WTC11 (cell line): ENCODE measurements at regions not wholly inside any gene's neighbourhood (a gene's known extent, or its start where the extent isn't known, plus 50 kb on each side); places are given as distances from the start of the nearest gene placed in this dataset.

Source experiments
- ATAC-seq: fragments of 200-7000 bp; cut with Tn5 transposase; 2 replicates; pipeline ENCODE4 v1.10.0; 2021; ENCODE audit warnings: mild to moderate bottlenecking, moderate library complexity
- CTCF ChIA-PET: fragments of 300-600 bp; sonication (Branson Sonifier 250); formaldehyde crosslinking; loops from one replicate; lab custom pipeline; 2021; ENCODE audit warnings: antibody characterized with exemption; lab: Charles Lee
- POLR2A ChIA-PET: fragments of 350-600 bp; sonication (Branson Sonifier 250); formaldehyde crosslinking; loops from one replicate; lab custom pipeline; 2021; ENCODE audit warnings: antibody characterized with exemption; lab: Charles Lee
- DNase-seq: peaks from one replicate; pipeline ENCODE4 v3.0.0; 2021; ENCODE audit warnings: low spot score
- H3K27ac Mint-ChIP-seq: 2 replicates; pipeline ENCODE4 v1.8.0; 2021; ENCODE audit warnings: mixed read lengths
- H3K27me3 Mint-ChIP-seq: 2 replicates; pipeline ENCODE4 v1.8.0; 2021; ENCODE audit warnings: low read depth, mild to moderate bottlenecking, moderate library complexity, mixed read lengths
- H3K36me3 Mint-ChIP-seq: 2 replicates; pipeline ENCODE4 v1.8.0; 2021; ENCODE audit warnings: mixed read lengths
- H3K4me1 Mint-ChIP-seq: 2 replicates; pipeline ENCODE4 v1.8.0; 2022; ENCODE audit warnings: mixed read lengths
- H3K4me3 Mint-ChIP-seq: 2 replicates; pipeline ENCODE4 v1.8.0; 2021; ENCODE audit warnings: mild to moderate bottlenecking, moderate library complexity, mixed read lengths
- H3K9me3 Mint-ChIP-seq: 2 replicates; pipeline ENCODE4 v1.8.0; 2021; ENCODE audit warnings: mixed read lengths
- AFF4 ChIP-seq: sonication (generic); formaldehyde crosslinking; IDR thresholded peaks from 2 replicates; pipeline ENCODE4 v1.8.1; 2023; ENCODE audit warnings: mild to moderate bottlenecking, missing genetic modification reagents, borderline replicate concordance
- FOXJ3 ChIP-seq: sonication (generic); formaldehyde crosslinking; IDR thresholded peaks from 2 replicates; pipeline ENCODE4 v1.9.0; 2021; ENCODE audit warnings: missing genetic modification reagents, mild to moderate bottlenecking, borderline replicate concordance
- GTF2I ChIP-seq: fragments of 250-450 bp; sonication (Bioruptor Pico); conservative IDR thresholded peaks from 2 replicates; pipeline ENCODE4 v1.4.0; 2021; ENCODE audit warnings: mild to moderate bottlenecking
- NR2C2 ChIP-seq: sonication (generic); formaldehyde crosslinking; IDR thresholded peaks from 2 replicates; pipeline ENCODE4 v1.8.0; 2022; ENCODE audit warnings: mild to moderate bottlenecking, missing genetic modification reagents
- NR3C1 ChIP-seq: sonication (generic); formaldehyde crosslinking; conservative IDR thresholded peaks from 2 replicates; pipeline ENCODE4 v1.8.1; 2023; ENCODE audit warnings: low read depth, mild to moderate bottlenecking, missing genetic modification reagents
- RELA ChIP-seq: sonication (generic); formaldehyde crosslinking; IDR thresholded peaks from 2 replicates; pipeline ENCODE4 v1.8.1; 2022; ENCODE audit warnings: missing genetic modification reagents, mild to moderate bottlenecking, borderline replicate concordance
- SMAD3 ChIP-seq: sonication (generic); formaldehyde crosslinking; IDR thresholded peaks from 2 replicates; pipeline ENCODE4 v1.8.0; 2022; ENCODE audit warnings: missing genetic modification reagents, mild to moderate bottlenecking, borderline replicate concordance
- TEAD1 ChIP-seq: sonication (generic); formaldehyde crosslinking; IDR thresholded peaks from 2 replicates; pipeline ENCODE4 v1.8.0; 2022; ENCODE audit warnings: mild to moderate bottlenecking, missing genetic modification reagents
- ZNF138 ChIP-seq: sonication (generic); formaldehyde crosslinking; conservative IDR thresholded peaks from 2 replicates; pipeline ENCODE4 v1.8.1; 2022; ENCODE audit warnings: mild to moderate bottlenecking, moderate library complexity, missing genetic modification reagents
- ZNF416 ChIP-seq: fragments of 250-450 bp; sonication (Bioruptor Pico); IDR thresholded peaks from 2 replicates; pipeline ENCODE4 v1.9.0; 2021; ENCODE audit warnings: mild to moderate bottlenecking, inconsistent platforms
- ZNF425 ChIP-seq: fragments of 250-450 bp; sonication (Bioruptor Pico); conservative IDR thresholded peaks from 2 replicates; pipeline ENCODE4 v1.9.0; 2021; ENCODE audit warnings: mild to moderate bottlenecking
- TF ChIP-seq, protein P1 (sequence below): fragments of 250-450 bp; sonication (Bioruptor Pico); IDR thresholded peaks from 2 replicates; pipeline ENCODE4 v1.9.0; 2021; ENCODE audit warnings: moderate library complexity, mild to moderate bottlenecking, inconsistent platforms, borderline replicate concordance
- TF ChIP-seq, protein P2 (sequence below): sonication (generic); formaldehyde crosslinking; IDR thresholded peaks from 2 replicates; pipeline ENCODE4 v1.8.0; 2023; ENCODE audit warnings: missing genetic modification reagents
- TF ChIP-seq, protein P3 (sequence below): sonication (generic); formaldehyde crosslinking; IDR thresholded peaks from 2 replicates; pipeline ENCODE4 v1.8.1; 2022; ENCODE audit warnings: missing genetic modification reagents, borderline replicate concordance
- TF ChIP-seq, protein P4 (sequence below): sonication (generic); formaldehyde crosslinking; IDR thresholded peaks from 2 replicates; pipeline ENCODE4 v1.8.0; 2023; ENCODE audit warnings: missing genetic modification reagents, mild to moderate bottlenecking, borderline replicate concordance
- TF ChIP-seq, protein P5 (sequence below): sonication (generic); formaldehyde crosslinking; IDR thresholded peaks from 2 replicates; pipeline ENCODE4 v1.8.1; 2023; ENCODE audit warnings: mild to moderate bottlenecking, missing genetic modification reagents, moderate library complexity

- no peak overlapping the region for H3K4me3 Mint-ChIP-seq
- H3K9me3 Mint-ChIP-seq, result no peaks in the 10 kb centered on the region
- no peak overlapping the region for H3K27ac Mint-ChIP-seq
- ChIA-PET CTCF (no interaction called here), POLR2A (no interaction called here)
- peaks cover 4% of the 10 kb centered on the region for H3K4me1 Mint-ChIP-seq
- ATAC-seq, result no peak
- no peaks in the 10 kb centered on the region; the same call in 1 of the 2 replicates for H3K36me3 Mint-ChIP-seq
- TF ChIP-seq, protein P1, sequence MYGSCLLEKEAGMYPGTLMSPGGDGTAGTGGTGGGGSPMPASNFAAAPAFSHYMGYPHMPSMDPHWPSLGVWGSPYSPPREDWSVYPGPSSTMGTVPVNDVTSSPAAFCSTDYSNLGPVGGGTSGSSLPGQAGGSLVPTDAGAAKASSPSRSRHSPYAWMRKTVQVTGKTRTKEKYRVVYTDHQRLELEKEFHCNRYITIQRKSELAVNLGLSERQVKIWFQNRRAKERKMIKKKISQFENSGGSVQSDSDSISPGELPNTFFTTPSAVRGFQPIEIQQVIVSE (CRISPR knock-in tag), result no peak
- TF ChIP-seq SMAD3, result no peak
- no peak for TF ChIP-seq FOXJ3 (CRISPR knock-in tag)
- TF ChIP-seq NR3C1 (CRISPR knock-in tag), result no peak
- TF ChIP-seq NR2C2 (CRISPR knock-in tag), result no peak
- no peak for TF ChIP-seq ZNF425 (CRISPR knock-in tag)
- TF ChIP-seq, protein P2, sequence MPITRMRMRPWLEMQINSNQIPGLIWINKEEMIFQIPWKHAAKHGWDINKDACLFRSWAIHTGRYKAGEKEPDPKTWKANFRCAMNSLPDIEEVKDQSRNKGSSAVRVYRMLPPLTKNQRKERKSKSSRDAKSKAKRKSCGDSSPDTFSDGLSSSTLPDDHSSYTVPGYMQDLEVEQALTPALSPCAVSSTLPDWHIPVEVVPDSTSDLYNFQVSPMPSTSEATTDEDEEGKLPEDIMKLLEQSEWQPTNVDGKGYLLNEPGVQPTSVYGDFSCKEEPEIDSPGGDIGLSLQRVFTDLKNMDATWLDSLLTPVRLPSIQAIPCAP (CRISPR knock-in tag), result no peak
- H3K27me3 Mint-ChIP-seq, result no peaks in the 10 kb centered on the region
- DNase-seq, result no peak
Measured at GRCh38 chr13:33957497-33957905, 139.6 kb downstream of the RFC3 start.

DNA sequence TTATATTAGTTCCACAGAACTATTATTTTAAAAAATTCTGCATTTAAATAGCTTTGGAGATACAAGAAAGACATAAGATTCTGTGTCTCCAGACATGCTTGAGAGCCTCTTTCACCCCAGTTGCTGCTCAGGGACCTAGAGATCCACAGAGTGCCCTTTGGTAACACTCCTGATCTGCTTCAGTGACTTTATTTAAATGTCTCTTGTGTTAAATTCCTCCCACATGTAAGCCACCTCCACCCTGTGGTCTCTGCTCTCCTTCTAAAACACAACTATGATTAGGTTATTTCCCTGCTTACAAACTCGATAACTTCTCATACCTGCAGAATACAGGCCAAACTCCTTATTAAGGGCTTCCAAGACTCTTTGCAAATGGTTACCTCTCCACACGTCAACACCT, 141.0 kb downstream of the RFC3 start:
- peaks cover 4% of the 10 kb centered on the region for H3K4me1 Mint-ChIP-seq
- POLR2A ChIA-PET, result no interaction called here
- ATAC-seq (no peak), DNase-seq (no peak)
- CTCF ChIA-PET, result no interaction called here
- H3K36me3 Mint-ChIP-seq, result peaks cover 2% of the 10 kb centered on the region; the same call in 1 of the 2 replicates
- TF ChIP-seq ZNF416 (CRISPR knock-in tag) (no peak), ZNF138 (no peak)
- TF ChIP-seq, protein P3, sequence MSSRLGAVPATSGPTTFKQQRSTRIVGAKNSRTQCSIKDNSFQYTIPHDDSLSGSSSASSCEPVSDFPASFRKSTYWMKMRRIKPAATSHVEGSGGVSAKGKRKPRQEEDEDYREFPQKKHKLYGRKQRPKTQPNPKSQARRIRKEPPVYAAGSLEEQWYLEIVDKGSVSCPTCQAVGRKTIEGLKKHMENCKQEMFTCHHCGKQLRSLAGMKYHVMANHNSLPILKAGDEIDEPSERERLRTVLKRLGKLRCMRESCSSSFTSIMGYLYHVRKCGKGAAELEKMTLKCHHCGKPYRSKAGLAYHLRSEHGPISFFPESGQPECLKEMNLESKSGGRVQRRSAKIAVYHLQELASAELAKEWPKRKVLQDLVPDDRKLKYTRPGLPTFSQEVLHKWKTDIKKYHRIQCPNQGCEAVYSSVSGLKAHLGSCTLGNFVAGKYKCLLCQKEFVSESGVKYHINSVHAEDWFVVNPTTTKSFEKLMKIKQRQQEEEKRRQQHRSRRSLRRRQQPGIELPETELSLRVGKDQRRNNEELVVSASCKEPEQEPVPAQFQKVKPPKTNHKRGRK (CRISPR knock-in tag), result no peak
- TF ChIP-seq, protein P1 (CRISPR knock-in tag), result no peak
- TF ChIP-seq, all 79 proteins: peak for 0
- Mint-ChIP-seq H3K4me3 (no peak overlapping the region), H3K9me3 (peaks cover 2% of the 10 kb centered on the region), H3K27ac (no peak overlapping the region), H3K27me3 (no peaks in the 10 kb centered on the region)

- DNase-seq, result no peak
- peaks cover 13% of the 10 kb centered on the region for H3K9me3 Mint-ChIP-seq
- H3K4me3 Mint-ChIP-seq, result no peak overlapping the region
- H3K4me1 Mint-ChIP-seq, result no peaks in the 10 kb centered on the region
- H3K27ac Mint-ChIP-seq, result no peak overlapping the region
- TF ChIP-seq RELA, result no peak
- TF ChIP-seq, protein P4, sequence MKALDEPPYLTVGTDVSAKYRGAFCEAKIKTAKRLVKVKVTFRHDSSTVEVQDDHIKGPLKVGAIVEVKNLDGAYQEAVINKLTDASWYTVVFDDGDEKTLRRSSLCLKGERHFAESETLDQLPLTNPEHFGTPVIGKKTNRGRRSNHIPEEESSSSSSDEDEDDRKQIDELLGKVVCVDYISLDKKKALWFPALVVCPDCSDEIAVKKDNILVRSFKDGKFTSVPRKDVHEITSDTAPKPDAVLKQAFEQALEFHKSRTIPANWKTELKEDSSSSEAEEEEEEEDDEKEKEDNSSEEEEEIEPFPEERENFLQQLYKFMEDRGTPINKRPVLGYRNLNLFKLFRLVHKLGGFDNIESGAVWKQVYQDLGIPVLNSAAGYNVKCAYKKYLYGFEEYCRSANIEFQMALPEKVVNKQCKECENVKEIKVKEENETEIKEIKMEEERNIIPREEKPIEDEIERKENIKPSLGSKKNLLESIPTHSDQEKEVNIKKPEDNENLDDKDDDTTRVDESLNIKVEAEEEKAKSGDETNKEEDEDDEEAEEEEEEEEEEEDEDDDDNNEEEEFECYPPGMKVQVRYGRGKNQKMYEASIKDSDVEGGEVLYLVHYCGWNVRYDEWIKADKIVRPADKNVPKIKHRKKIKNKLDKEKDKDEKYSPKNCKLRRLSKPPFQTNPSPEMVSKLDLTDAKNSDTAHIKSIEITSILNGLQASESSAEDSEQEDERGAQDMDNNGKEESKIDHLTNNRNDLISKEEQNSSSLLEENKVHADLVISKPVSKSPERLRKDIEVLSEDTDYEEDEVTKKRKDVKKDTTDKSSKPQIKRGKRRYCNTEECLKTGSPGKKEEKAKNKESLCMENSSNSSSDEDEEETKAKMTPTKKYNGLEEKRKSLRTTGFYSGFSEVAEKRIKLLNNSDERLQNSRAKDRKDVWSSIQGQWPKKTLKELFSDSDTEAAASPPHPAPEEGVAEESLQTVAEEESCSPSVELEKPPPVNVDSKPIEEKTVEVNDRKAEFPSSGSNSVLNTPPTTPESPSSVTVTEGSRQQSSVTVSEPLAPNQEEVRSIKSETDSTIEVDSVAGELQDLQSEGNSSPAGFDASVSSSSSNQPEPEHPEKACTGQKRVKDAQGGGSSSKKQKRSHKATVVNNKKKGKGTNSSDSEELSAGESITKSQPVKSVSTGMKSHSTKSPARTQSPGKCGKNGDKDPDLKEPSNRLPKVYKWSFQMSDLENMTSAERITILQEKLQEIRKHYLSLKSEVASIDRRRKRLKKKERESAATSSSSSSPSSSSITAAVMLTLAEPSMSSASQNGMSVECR (CRISPR knock-in tag), result no peak
- TF ChIP-seq GTF2I, result no peak
- TF ChIP-seq NR2C2 (CRISPR knock-in tag), result no peak
- TF ChIP-seq, protein P5, sequence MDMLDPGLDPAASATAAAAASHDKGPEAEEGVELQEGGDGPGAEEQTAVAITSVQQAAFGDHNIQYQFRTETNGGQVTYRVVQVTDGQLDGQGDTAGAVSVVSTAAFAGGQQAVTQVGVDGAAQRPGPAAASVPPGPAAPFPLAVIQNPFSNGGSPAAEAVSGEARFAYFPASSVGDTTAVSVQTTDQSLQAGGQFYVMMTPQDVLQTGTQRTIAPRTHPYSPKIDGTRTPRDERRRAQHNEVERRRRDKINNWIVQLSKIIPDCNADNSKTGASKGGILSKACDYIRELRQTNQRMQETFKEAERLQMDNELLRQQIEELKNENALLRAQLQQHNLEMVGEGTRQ, result no peak
- TF ChIP-seq TEAD1 (CRISPR knock-in tag), result no peak
- no peak for TF ChIP-seq SMAD3
- TF ChIP-seq AFF4 (CRISPR knock-in tag), result no peak
- H3K27me3 Mint-ChIP-seq, result no peaks in the 10 kb centered on the region
- peaks cover 12% of the 10 kb centered on the region; the same call in 1 of the 2 replicates for H3K36me3 Mint-ChIP-seq
- ChIA-PET CTCF (no interaction called here), POLR2A (no interaction called here)
- ATAC-seq, result no peak
Measured at GRCh38 chr13:33963134-33963533, 145.2 kb downstream of the RFC3 start.
